ENCODE measurements at regions not wholly inside any gene's neighbourhood (a gene's known extent, or its start where the extent isn't known, plus 50 kb on each side); places are given as distances from the start of the nearest gene placed in this dataset.
A peak's percentile ranks its signal among the peaks of the same experiment; 100 is the strongest.
"Not testable (repeated sequence)": the region's sequence is repeated elsewhere in the genome, so short reads cannot be mapped to it uniquely, and the experiment has no call there.

DNA sequence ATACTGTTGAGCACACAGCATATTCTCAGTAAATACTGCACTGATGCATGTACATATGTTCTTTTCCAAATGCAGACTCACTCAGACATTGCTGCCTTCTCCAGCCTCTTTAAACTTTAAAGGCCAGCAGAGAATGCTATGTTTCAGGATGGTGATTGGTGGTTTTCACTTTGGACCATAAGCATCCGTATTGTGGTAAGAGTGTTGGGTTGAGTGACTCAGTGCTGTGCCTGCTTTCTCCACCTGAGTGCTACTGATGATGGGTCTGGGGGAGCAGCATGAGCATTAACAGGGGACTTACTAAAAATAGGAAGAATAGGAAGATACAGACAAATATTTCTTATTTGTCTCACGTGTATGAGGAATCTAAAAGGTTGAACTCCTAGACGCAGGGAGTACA lies 56.3 kb upstream of the ZNF92 start:
- H3K27ac Mint-ChIP-seq, result no peak overlapping the region
- no peaks in the 10 kb centered on the region for H3K27me3 Mint-ChIP-seq
- H3K4me3 Mint-ChIP-seq, result no peak overlapping the region
- ATAC-seq (no peak), DNase-seq (no peak)
- H3K4me1 Mint-ChIP-seq, result no peaks in the 10 kb centered on the region
- no peaks in the 10 kb centered on the region for H3K9me3 Mint-ChIP-seq

- H3K27ac Mint-ChIP-seq, result no peak overlapping the region
- no peaks in the 10 kb centered on the region for H3K27me3 Mint-ChIP-seq
- DNase-seq (no peak), ATAC-seq (no peak)
- no peaks in the 10 kb centered on the region for H3K4me1 Mint-ChIP-seq
- no peak overlapping the region for H3K4me3 Mint-ChIP-seq
- no peaks in the 10 kb centered on the region for H3K9me3 Mint-ChIP-seq
Measured at GRCh38 chr7:65310761-65311160, 62.9 kb upstream of the ZNF92 start.

- Mint-ChIP-seq H3K27ac (no peak overlapping the region), H3K4me3 (no peak overlapping the region), H3K9me3 (no peaks in the 10 kb centered on the region), H3K27me3 (peaks cover 2% of the 10 kb centered on the region), H3K4me1 (no peaks in the 10 kb centered on the region)
- ATAC-seq, result no peak
- no peak for DNase-seq
Measured at GRCh38 chr7:65308300-65308678, 65.4 kb upstream of the ZNF92 start.

- peak; percentile 71 for ATAC-seq
- no peak overlapping the region for H3K4me3 Mint-ChIP-seq
- no peaks in the 10 kb centered on the region for H3K4me1 Mint-ChIP-seq
- no peaks in the 10 kb centered on the region for H3K9me3 Mint-ChIP-seq
- peak; percentile 30 to 42 for DNase-seq
- no peak overlapping the region for H3K27ac Mint-ChIP-seq
- H3K27me3 Mint-ChIP-seq, result peaks cover 7% of the 10 kb centered on the region
Measured at GRCh38 chr7:65307651-65308299, 65.9 kb upstream of the ZNF92 start.

GRCh38 chr7:65304175-65304574 lies 69.5 kb upstream of the ZNF92 start:
- Mint-ChIP-seq H3K27me3 (peaks cover 9% of the 10 kb centered on the region), H3K9me3 (no peaks in the 10 kb centered on the region), H3K4me1 (no peaks in the 10 kb centered on the region), H3K4me3 (no peak overlapping the region), H3K27ac (no peak overlapping the region)
- no peak for DNase-seq
- ATAC-seq, result no peak

- Mint-ChIP-seq H3K27me3 (peaks cover 9% of the 10 kb centered on the region), H3K27ac (no peak overlapping the region), H3K4me1 (no peaks in the 10 kb centered on the region), H3K4me3 (no peak overlapping the region), H3K9me3 (no peaks in the 10 kb centered on the region)
- ATAC-seq (no peak), DNase-seq (no peak)
Measured at GRCh38 chr7:65302883-65303282, 70.8 kb upstream of the ZNF92 start.

DNA sequence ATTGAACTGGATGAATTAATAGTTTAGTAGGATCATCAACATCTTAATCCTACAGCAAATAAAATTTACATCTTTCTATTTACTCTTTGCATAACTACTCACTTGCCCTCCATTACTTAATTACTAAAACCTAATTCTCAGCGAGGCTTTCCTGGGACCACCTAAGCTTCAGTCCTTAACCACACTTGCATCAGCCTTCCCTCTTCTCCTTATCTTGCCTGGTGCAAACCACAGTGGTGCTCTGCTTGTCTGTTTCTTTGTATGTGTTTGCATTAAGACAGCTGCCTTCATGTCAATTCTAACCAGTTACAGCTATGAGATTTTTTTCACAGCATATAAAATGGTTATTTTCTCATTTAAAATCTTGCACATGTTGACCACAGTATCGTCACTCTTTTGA lies 72.6 kb upstream of the ZNF92 start:
- Mint-ChIP-seq H3K27me3 (peaks cover 17% of the 10 kb centered on the region), H3K9me3 (no peaks in the 10 kb centered on the region), H3K27ac (no peak overlapping the region), H3K4me3 (no peak overlapping the region), H3K4me1 (peaks cover under 1% of the 10 kb centered on the region)
- ATAC-seq (no peak), DNase-seq (no peak)

DNA sequence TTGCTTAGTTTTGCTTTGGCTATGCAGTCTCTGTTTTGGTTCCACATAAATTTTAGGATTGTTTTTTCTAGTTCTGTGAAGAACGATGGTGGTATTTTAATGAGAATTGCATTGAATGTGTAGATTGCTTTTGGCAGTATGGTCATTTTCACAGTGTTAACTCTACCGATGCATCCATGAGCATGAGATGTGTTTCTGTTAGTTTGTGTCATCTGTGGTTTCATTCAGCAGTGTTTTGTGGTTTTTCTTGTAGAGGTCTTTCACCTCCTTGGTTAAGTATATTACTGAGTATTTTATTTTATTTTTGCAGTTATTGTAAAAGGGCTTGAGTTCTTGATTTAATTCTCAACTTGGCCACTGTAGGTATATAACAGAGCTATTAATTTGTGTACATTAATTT lies 78.2 kb upstream of the ZNF92 start:
- ATAC-seq, result no peak
- DNase-seq, result no peak
- peaks cover 25% of the 10 kb centered on the region for H3K27me3 Mint-ChIP-seq
- peaks cover 10% of the 10 kb centered on the region for H3K4me1 Mint-ChIP-seq
- H3K27ac Mint-ChIP-seq, result no peak overlapping the region
- H3K9me3 Mint-ChIP-seq, result peaks cover 0 to 5% of the 10 kb centered on the region in 2 donors
- no peak overlapping the region for H3K4me3 Mint-ChIP-seq

GRCh38 chr7:65290340-65290739 lies 83.3 kb upstream of the ZNF92 start:
- not testable (repeated sequence) for DNase-seq, H3K4me1 Mint-ChIP-seq, H3K27me3 Mint-ChIP-seq, ATAC-seq, H3K9me3 Mint-ChIP-seq, H3K4me3 Mint-ChIP-seq, H3K27ac Mint-ChIP-seq

DNA sequence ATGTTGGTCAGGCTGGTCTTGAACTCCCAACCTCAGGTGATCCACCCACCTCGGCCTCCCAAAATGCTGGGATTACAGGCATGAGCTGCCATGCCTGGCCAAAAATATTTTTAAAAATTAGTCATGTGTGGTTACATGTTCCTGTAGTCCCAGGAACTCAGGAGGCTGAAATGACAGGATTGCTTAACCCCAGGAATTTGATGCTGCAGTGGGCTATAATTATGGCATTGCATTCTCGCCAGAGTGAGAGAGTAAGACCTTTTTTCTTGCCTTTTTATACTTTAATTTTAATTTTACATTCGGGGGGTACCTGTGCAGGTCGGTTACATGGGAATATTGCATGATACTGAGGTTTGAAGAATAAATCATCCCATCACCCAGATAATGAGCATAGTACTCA lies 86.6 kb upstream of the ZNF92 start:
- Mint-ChIP-seq H3K9me3 (no peaks in the 10 kb centered on the region), H3K4me1 (no peaks in the 10 kb centered on the region), H3K27ac (no peak overlapping the region), H3K27me3 (no peaks in the 10 kb centered on the region), H3K4me3 (no peak overlapping the region)
- ATAC-seq (no peak), DNase-seq (no peak)

GRCh38 chr7:65285906-65286864 lies 87.5 kb upstream of the ZNF92 start:
- no peak overlapping the region for H3K27ac Mint-ChIP-seq
- H3K27me3 Mint-ChIP-seq, result no peaks in the 10 kb centered on the region
- DNase-seq (no peak), ATAC-seq (no peak)
- H3K4me1 Mint-ChIP-seq, result no peaks in the 10 kb centered on the region
- peaks cover 0 to 2% of the 10 kb centered on the region in 2 donors for H3K9me3 Mint-ChIP-seq
- H3K4me3 Mint-ChIP-seq, result no peak overlapping the region

DNA sequence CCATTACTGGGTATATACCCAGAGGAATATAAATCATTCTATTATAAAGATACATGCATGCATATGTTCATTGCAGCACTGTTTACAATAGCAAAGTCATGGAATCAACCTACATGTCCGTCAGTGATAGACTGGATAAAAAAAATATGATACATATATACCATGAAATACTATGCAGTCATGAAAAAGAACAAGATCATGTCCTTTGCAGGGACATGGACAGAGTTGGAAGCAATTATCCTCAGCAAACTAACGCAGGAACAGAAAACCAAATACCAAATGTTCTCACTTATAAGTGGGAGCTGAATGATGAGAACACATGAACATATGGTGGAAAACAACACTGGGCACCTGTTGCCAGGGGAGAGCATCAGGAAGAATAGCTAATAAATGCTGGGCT lies 88.4 kb upstream of the ZNF92 start:
- DNase-seq, H3K27ac Mint-ChIP-seq, H3K4me3 Mint-ChIP-seq, ATAC-seq, H3K9me3 Mint-ChIP-seq, H3K4me1 Mint-ChIP-seq, H3K27me3 Mint-ChIP-seq: not testable (repeated sequence)

DNA sequence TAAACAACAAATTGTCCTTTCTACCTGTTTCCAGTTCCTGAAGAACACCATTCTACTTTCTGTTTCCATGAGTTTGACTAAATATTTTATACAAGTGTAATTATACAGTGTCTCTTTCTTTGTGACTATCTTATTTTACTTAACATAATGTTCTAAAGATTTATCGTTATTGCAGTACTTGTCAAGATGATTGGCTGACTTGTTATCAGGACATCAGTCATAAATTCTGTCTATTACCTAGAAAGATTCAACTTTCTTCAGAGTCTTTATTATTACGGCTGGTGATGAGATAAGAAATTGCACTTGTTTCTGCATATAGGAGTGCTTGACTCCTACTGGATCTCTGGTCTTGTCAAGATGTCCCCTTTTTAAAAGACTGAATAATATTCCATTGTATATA lies 93.9 kb upstream of the ZNF92 start:
- no peak for ATAC-seq
- Mint-ChIP-seq H3K4me1 (no peaks in the 10 kb centered on the region), H3K27me3 (no peaks in the 10 kb centered on the region), H3K27ac (no peak overlapping the region), H3K9me3 (peaks cover 5 to 12% of the 10 kb centered on the region in 2 donors), H3K4me3 (no peak overlapping the region)
- DNase-seq, result no peak

GRCh38 chr7:65276822-65277221 lies 96.8 kb upstream of the ZNF92 start:
- H3K4me1 Mint-ChIP-seq, result no peaks in the 10 kb centered on the region
- no peak overlapping the region for H3K27ac Mint-ChIP-seq
- ATAC-seq (no peak), DNase-seq (no peak)
- peaks cover 8% of the 10 kb centered on the region for H3K27me3 Mint-ChIP-seq
- peaks cover 5 to 15% of the 10 kb centered on the region in 2 donors for H3K9me3 Mint-ChIP-seq
- H3K4me3 Mint-ChIP-seq, result no peak overlapping the region

GRCh38 chr7:65271502-65271901 lies 102.2 kb upstream of the ZNF92 start:
- Mint-ChIP-seq H3K4me1 (peaks cover 11% of the 10 kb centered on the region), H3K9me3 (peaks cover 5 to 11% of the 10 kb centered on the region in 2 donors), H3K27me3 (peaks cover 61% of the 10 kb centered on the region)
- not testable (repeated sequence) for DNase-seq, ATAC-seq, H3K4me3 Mint-ChIP-seq, H3K27ac Mint-ChIP-seq

DNA sequence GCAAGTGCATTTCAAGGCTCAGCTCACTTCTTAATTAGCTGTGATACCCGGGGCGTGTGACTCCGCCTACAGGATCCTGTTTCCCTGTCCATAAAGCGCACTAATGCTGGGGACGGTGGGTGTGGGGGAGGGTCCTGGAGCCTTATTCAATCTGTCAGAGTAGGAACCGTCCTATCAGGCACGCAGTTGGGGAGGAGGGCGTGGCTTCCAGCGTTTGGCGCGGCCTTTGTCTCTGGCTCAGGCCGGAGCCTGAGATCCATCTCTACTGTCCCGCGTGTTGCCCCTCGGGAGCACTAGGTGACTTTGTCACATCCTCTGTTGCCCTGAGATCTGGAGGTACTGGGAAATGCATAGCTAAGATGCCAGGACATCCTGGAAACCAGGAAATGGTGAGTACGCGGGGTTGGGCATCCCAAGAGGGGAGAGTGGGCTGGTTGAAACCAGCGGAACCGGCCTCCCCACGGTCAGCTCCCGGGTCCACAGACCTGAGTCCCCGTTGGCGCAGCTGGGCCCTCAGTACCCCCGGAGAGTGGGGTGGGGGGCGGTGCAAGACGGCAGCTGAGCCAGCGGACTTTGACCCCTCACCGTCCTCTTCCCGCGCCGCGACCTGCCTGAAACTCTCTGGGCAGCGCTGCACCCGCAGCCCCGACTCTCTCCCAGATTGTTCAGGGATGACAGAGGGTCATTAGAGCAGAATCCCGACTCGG lies 104.4 kb upstream of the ZNF92 start:
- ATAC-seq (peak; percentile 94), DNase-seq (peak; percentile 38 to 69)
- Mint-ChIP-seq H3K27ac (peak overlapping the region; percentile 74 to 92), H3K4me1 (peaks cover 11% of the 10 kb centered on the region), H3K4me3 (peak overlapping the region; percentile 87 to 90), H3K27me3 (peaks cover 61% of the 10 kb centered on the region), H3K9me3 (peaks cover 0 to under 1% of the 10 kb centered on the region in 2 donors)

Data from stimulated activated naive CD8-positive, alpha-beta T cell treated with anti-CD3 and anti-CD28 coated beads, Interleukin-15, amount 100 ng/mL, for 72 hours (primary cell).